ENCODE measurements at regions not wholly inside any gene's neighbourhood (a gene's known extent, or its start where the extent isn't known, plus 50 kb on each side); places are given as distances from the start of the nearest gene placed in this dataset.

- no peak for DNase-seq (ENCODE audit: low read depth)
Measured at GRCh38 chr4:181431006-181431405, 812.2 kb upstream of the TENM3 start.

GRCh38 chr4:181431661-181432060 is 811.5 kb upstream of the TENM3 start:
- no peak for DNase-seq (ENCODE audit: low read depth)

- no peak for DNase-seq (ENCODE audit: low read depth)
Measured at GRCh38 chr4:181432335-181432734, 810.9 kb upstream of the TENM3 start.

GRCh38 chr4:181437895-181438294 is 805.3 kb upstream of the TENM3 start:
- DNase-seq (ENCODE audit: low read depth): no peak

GRCh38 chr4:181438641-181439040 is 804.6 kb upstream of the TENM3 start:
- DNase-seq (ENCODE audit: low read depth): no peak

GRCh38 chr4:181443021-181443420 is 800.2 kb upstream of the TENM3 start:
- DNase-seq (ENCODE audit: low read depth): no peak

GRCh38 chr4:181465826-181466225 is 777.4 kb upstream of the TENM3 start:
- no peak for DNase-seq (ENCODE audit: low read depth)

GRCh38 chr4:181468451-181468850 is 774.8 kb upstream of the TENM3 start:
- no peak for DNase-seq (ENCODE audit: low read depth)

GRCh38 chr4:181470306-181470705 is 772.9 kb upstream of the TENM3 start:
- no peak for DNase-seq (ENCODE audit: low read depth)

- DNase-seq (ENCODE audit: low read depth): no peak
Measured at GRCh38 chr4:181475359-181475758, 767.8 kb upstream of the TENM3 start.

- no peak for DNase-seq (ENCODE audit: low read depth)
Measured at GRCh38 chr4:181475781-181476507, 767.3 kb upstream of the TENM3 start.

GRCh38 chr4:181476508-181476890 is 766.7 kb upstream of the TENM3 start:
- DNase-seq (ENCODE audit: low read depth): no peak

- peak; percentile 36 for DNase-seq (ENCODE audit: low read depth)
Measured at GRCh38 chr4:181477591-181477990, 765.6 kb upstream of the TENM3 start.

- no peak for DNase-seq (ENCODE audit: low read depth)
Measured at GRCh38 chr4:181478656-181479055, 764.5 kb upstream of the TENM3 start.

GRCh38 chr4:181479141-181479540 is 764.1 kb upstream of the TENM3 start:
- DNase-seq (ENCODE audit: low read depth): no peak

- no peak for DNase-seq (ENCODE audit: low read depth)
Measured at GRCh38 chr4:181484396-181484795, 758.8 kb upstream of the TENM3 start.

- no peak for DNase-seq (ENCODE audit: low read depth)
Measured at GRCh38 chr4:181488926-181489325, 754.3 kb upstream of the TENM3 start.

- no peak for DNase-seq (ENCODE audit: low read depth)
Measured at GRCh38 chr4:181498148-181498547, 745.1 kb upstream of the TENM3 start.

- DNase-seq (ENCODE audit: low read depth): no peak
Measured at GRCh38 chr4:181502611-181503010, 740.6 kb upstream of the TENM3 start.

GRCh38 chr4:181503687-181504390 is 739.4 kb upstream of the TENM3 start:
- DNase-seq (ENCODE audit: low read depth): no peak

GRCh38 chr4:181504924-181505323 is 738.3 kb upstream of the TENM3 start:
- no peak for DNase-seq (ENCODE audit: low read depth)

- no peak for DNase-seq (ENCODE audit: low read depth)
Measured at GRCh38 chr4:181507180-181507835, 735.9 kb upstream of the TENM3 start.

- no peak for DNase-seq (ENCODE audit: low read depth)
Measured at GRCh38 chr4:181507938-181508337, 735.3 kb upstream of the TENM3 start.

All from HT1080 (cell line).